Mucosa of descending colon (tissue), 3 donors: ENCODE measurements at regions not wholly inside any gene's neighbourhood (a gene's known extent, or its start where the extent isn't known, plus 50 kb on each side); places are given as distances from the start of the nearest gene placed in this dataset.

ENCODE experiments used
- ATAC-seq: fragments of 200-7000 bp; cut with Tn5 transposase; one replicate; pipeline ENCODE4 v1.9.1; 2020; ENCODE audit warnings: mild to moderate bottlenecking, moderate library complexity
- DNase-seq, 3 donors: peaks; one replicate each; pipeline ENCODE4 v3.0.0-alpha.2; 2020
- H3K36me3 ChIP-seq: fragments of 200-600 bp; one replicate; pipeline ENCODE4 v1.8.0; 2021; ENCODE audit warnings: low read depth, mild to moderate bottlenecking
- H3K4me1 ChIP-seq: fragments of 200-600 bp; one replicate; pipeline ENCODE4 v1.8.0; 2021; ENCODE audit warnings: low read depth, mild to moderate bottlenecking
- H3K4me3 ChIP-seq: fragments of 200-600 bp; one replicate; pipeline ENCODE4 v1.8.0; 2021; ENCODE audit warnings: mild to moderate bottlenecking
- H3K9me3 ChIP-seq: fragments of 200-600 bp; one replicate; pipeline ENCODE4 v1.8.0; 2021; ENCODE audit warnings: mild to moderate bottlenecking
- CTCF ChIP-seq: fragments of 200-600 bp; IDR thresholded peaks from one replicate; pipeline ENCODE4 v1.8.0; 2022; ENCODE audit warnings: antibody characterized with exemption, mild to moderate bottlenecking
- intact Hi-C, 2 donors: fragments of 100-400 bp; cut with DNase I in 1 of 2; cut with micrococcal nuclease in 1 of 2; formaldehyde crosslinking; loops; one replicate each; pipeline versions ENCODE4 v1.11.0 to v1.11.1; 2022; cut with DNase I, micrococcal nuclease
- donor health status: DM: no; HTN: no; CAD: no; lungs with moderate emphysema.
- donor health status: DM: no; HTN: no; CAD: no.
- donor health status: DM: no; HTN: yes; CAD: no.

GRCh38 chr19:33956941-33957340 lies 160.3 kb downstream of the KCTD15 start:
- no peaks in the 10 kb centered on the region for H3K36me3 ChIP-seq
- intact Hi-C loops, result no loop called here
- ATAC-seq, result no peak
- DNase-seq, result no peak
- H3K9me3 ChIP-seq, result no peaks in the 10 kb centered on the region
- TF ChIP-seq CTCF, result no peak
- no peak overlapping the region for H3K4me3 ChIP-seq
- no peaks in the 10 kb centered on the region for H3K4me1 ChIP-seq

GRCh38 chr19:33957804-33958203 lies 161.1 kb downstream of the KCTD15 start:
- H3K4me3 ChIP-seq, result no peak overlapping the region
- TF ChIP-seq CTCF, result no peak
- intact Hi-C loops, result no loop called here
- no peaks in the 10 kb centered on the region for H3K9me3 ChIP-seq
- H3K36me3 ChIP-seq, result no peaks in the 10 kb centered on the region
- DNase-seq (no peak), ATAC-seq (no peak)
- no peaks in the 10 kb centered on the region for H3K4me1 ChIP-seq

- no peak for ATAC-seq
- TF ChIP-seq CTCF, result no peak
- intact Hi-C loops, result no loop called here
- Histone ChIP-seq H3K4me1 (no peaks in the 10 kb centered on the region), H3K4me3 (no peak overlapping the region), H3K9me3 (no peaks in the 10 kb centered on the region), H3K36me3 (no peaks in the 10 kb centered on the region)
- DNase-seq, result no peak
These were observed 163.9 kb downstream of the KCTD15 start for GRCh38 chr19:33960566-33960965.

GRCh38 chr19:33962161-33962560 lies 165.5 kb downstream of the KCTD15 start:
- Histone ChIP-seq H3K9me3 (no peaks in the 10 kb centered on the region), H3K36me3 (no peaks in the 10 kb centered on the region), H3K4me3 (no peak overlapping the region), H3K4me1 (no peaks in the 10 kb centered on the region)
- TF ChIP-seq CTCF, result no peak
- ATAC-seq (no peak), DNase-seq (no peak)
- intact Hi-C loops, result no loop called here

- DNase-seq, result no peak
- H3K4me1 ChIP-seq, result no peaks in the 10 kb centered on the region
- no peaks in the 10 kb centered on the region for H3K36me3 ChIP-seq
- no peaks in the 10 kb centered on the region for H3K9me3 ChIP-seq
- TF ChIP-seq CTCF, result no peak
- intact Hi-C loops, result no loop called here
- H3K4me3 ChIP-seq, result no peak overlapping the region
- ATAC-seq, result no peak
These were observed 166.8 kb downstream of the KCTD15 start for GRCh38 chr19:33963514-33963913.

GRCh38 chr19:33971073-33971472 lies 174.4 kb downstream of the KCTD15 start:
- ATAC-seq (no peak), DNase-seq (no peak)
- intact Hi-C loops, result no loop called here
- H3K36me3 ChIP-seq, result no peaks in the 10 kb centered on the region
- H3K4me1 ChIP-seq, result no peaks in the 10 kb centered on the region
- TF ChIP-seq CTCF, result no peak
- peaks cover 8% of the 10 kb centered on the region for H3K9me3 ChIP-seq
- H3K4me3 ChIP-seq, result no peak overlapping the region
